Body of pancreas (tissue), 4 donors: ENCODE measurements at regions not wholly inside any gene's neighbourhood (a gene's known extent, or its start where the extent isn't known, plus 50 kb on each side); places are given as distances from the start of the nearest gene placed in this dataset.

Experiments
- POLR2A ChIP-seq, 3 donors: fragments of 450-650 bp; IDR thresholded peaks; one replicate each; pipeline ENCODE4 v1.6.1; 2016; ENCODE audit warnings: antibody characterized with exemption in 3 of 3, mild to moderate bottlenecking in 2 of 3
- TF ChIP-seq, protein P1 (sequence below), 7 experiments: fragments of 450-650 bp in 4 of 7; fragments of 200-600 bp in 3 of 7; sonication (generic) in 3 of 7; IDR thresholded peaks; one replicate each; pipeline ENCODE4 v1.5.1; 2016 to 2019; ENCODE audit warnings: antibody characterized with exemption in 7 of 7

DNA sequence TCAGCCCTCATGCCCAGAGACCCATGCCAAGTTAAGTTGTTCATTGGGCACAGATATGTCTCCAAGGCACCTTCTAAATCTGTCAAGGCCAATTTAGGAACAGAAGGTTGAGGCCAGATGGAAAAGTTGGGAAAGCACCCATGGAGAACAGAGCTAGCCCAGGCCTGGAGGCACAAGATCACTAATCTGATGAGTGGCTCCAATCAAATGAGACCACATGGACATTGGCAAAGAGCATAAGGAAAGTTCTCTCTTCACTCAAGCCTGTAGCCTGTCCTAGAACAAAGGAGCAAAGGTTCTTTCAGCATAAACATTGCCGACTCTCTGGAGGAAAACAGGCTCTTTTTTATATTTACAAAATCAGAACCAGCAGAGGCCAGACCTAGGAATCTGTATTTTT, 154.8 kb downstream of the RNF152 start:
- TF ChIP-seq, protein P1, sequence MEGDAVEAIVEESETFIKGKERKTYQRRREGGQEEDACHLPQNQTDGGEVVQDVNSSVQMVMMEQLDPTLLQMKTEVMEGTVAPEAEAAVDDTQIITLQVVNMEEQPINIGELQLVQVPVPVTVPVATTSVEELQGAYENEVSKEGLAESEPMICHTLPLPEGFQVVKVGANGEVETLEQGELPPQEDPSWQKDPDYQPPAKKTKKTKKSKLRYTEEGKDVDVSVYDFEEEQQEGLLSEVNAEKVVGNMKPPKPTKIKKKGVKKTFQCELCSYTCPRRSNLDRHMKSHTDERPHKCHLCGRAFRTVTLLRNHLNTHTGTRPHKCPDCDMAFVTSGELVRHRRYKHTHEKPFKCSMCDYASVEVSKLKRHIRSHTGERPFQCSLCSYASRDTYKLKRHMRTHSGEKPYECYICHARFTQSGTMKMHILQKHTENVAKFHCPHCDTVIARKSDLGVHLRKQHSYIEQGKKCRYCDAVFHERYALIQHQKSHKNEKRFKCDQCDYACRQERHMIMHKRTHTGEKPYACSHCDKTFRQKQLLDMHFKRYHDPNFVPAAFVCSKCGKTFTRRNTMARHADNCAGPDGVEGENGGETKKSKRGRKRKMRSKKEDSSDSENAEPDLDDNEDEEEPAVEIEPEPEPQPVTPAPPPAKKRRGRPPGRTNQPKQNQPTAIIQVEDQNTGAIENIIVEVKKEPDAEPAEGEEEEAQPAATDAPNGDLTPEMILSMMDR (IDR thresholded peaks at IDR 0.05) = no peak
- no peak for TF ChIP-seq POLR2A (IDR thresholded peaks at IDR 0.05)
